ENCODE measurements at regions not wholly inside any gene's neighbourhood (a gene's known extent, or its start where the extent isn't known, plus 50 kb on each side); places are given as distances from the start of the nearest gene placed in this dataset.
A peak's percentile ranks its signal among the peaks of the same experiment; 100 is the strongest.

GRCh38 chr16:74232806-74233465, 63.7 kb upstream of the PSMD7 start:
- TF ChIP-seq CTCF (IDR thresholded peaks at IDR 0.05; ENCODE audit: control insufficient read depth, extremely low read depth, insufficient read depth) = no peak
- no peak overlapping the region for H3K4me3 ChIP-seq (ENCODE audit: low read depth, low read length)

GRCh38 chr16:74230126-74230525, 66.5 kb upstream of the PSMD7 start:
- TF ChIP-seq CTCF (IDR thresholded peaks at IDR 0.05; ENCODE audit: control insufficient read depth, extremely low read depth, insufficient read depth) = no peak
- no peak for DNase-seq (ENCODE audit: low read depth)

More at GRCh38 chr16:74232806-74233465, 63.7 kb upstream of the PSMD7 start:
- DNase-seq (ENCODE audit: low read depth) = no peak

GRCh38 chr16:74226338-74226954, 70.2 kb upstream of the PSMD7 start:
- no peak overlapping the region for H3K4me3 ChIP-seq (ENCODE audit: low read depth, low read length)
- no peak for DNase-seq (ENCODE audit: low read depth)

More at GRCh38 chr16:74230126-74230525, 66.5 kb upstream of the PSMD7 start:
- H3K4me3 ChIP-seq (ENCODE audit: low read depth, low read length) = no peak overlapping the region

GRCh38 chr16:74224828-74225612, 71.6 kb upstream of the PSMD7 start:
- no peak for TF ChIP-seq CTCF (IDR thresholded peaks at IDR 0.05; ENCODE audit: control insufficient read depth, extremely low read depth, insufficient read depth)
- DNase-seq (ENCODE audit: low read depth) = no peak

More at GRCh38 chr16:74226338-74226954, 70.2 kb upstream of the PSMD7 start:
- TF ChIP-seq CTCF (IDR thresholded peaks at IDR 0.05; ENCODE audit: control insufficient read depth, extremely low read depth, insufficient read depth) = peak; percentile 48

GRCh38 chr16:74221828-74222227, 74.8 kb upstream of the PSMD7 start:
- no peak overlapping the region for H3K4me3 ChIP-seq (ENCODE audit: low read depth, low read length)
- TF ChIP-seq CTCF (IDR thresholded peaks at IDR 0.05; ENCODE audit: control insufficient read depth, extremely low read depth, insufficient read depth) = no peak
- DNase-seq (ENCODE audit: low read depth) = no peak

More at GRCh38 chr16:74224828-74225612, 71.6 kb upstream of the PSMD7 start:
- H3K4me3 ChIP-seq (ENCODE audit: low read depth, low read length) = no peak overlapping the region

- TF ChIP-seq CTCF (IDR thresholded peaks at IDR 0.05; ENCODE audit: control insufficient read depth, extremely low read depth, insufficient read depth) = no peak
- H3K4me3 ChIP-seq (ENCODE audit: low read depth, low read length) = no peak overlapping the region
- DNase-seq (ENCODE audit: low read depth) = no peak
Measured at GRCh38 chr16:74219706-74220105, 76.9 kb upstream of the PSMD7 start.
